Activated CD4-positive, alpha-beta T cell treated with anti-CD3 and anti-CD28 coated beads, Interleukin-2, amount 10 ng/mL, durations not matched to agents 7 days and 5 days (primary cell): ENCODE measurements at regions not wholly inside any gene's neighbourhood (a gene's known extent, or its start where the extent isn't known, plus 50 kb on each side); places are given as distances from the start of the nearest gene placed in this dataset.

Experiments used
- CTCF ChIA-PET: fragments of 350-600 bp; sonication (Branson Sonifier 250); formaldehyde crosslinking; loops from one replicate; lab custom pipeline; 2021; ENCODE audit warnings: antibody characterized with exemption; lab: Charles Lee
- POLR2A ChIA-PET: fragments of 350-600 bp; sonication (Branson Sonifier 250); formaldehyde crosslinking; loops from one replicate; lab custom pipeline; 2021; ENCODE audit warnings: antibody characterized with exemption; lab: Charles Lee
- DNase-seq: peaks from one replicate; pipeline ENCODE4 v3.0.0-alpha.2; 2020
- H3K27ac Mint-ChIP-seq: one replicate; pipeline ENCODE4 v1.8.0; 2021; ENCODE audit warnings: mild to moderate bottlenecking, moderate library complexity, mixed read lengths
- H3K27me3 Mint-ChIP-seq: one replicate; pipeline ENCODE4 v1.8.0; 2021; ENCODE audit warnings: mixed read lengths
- H3K36me3 Mint-ChIP-seq: one replicate; pipeline ENCODE4 v1.8.0; 2021; ENCODE audit warnings: low read depth, mixed read lengths
- H3K4me1 Mint-ChIP-seq: one replicate; pipeline ENCODE4 v1.8.0; 2021; ENCODE audit warnings: mixed read lengths
- H3K4me3 Mint-ChIP-seq: one replicate; pipeline ENCODE4 v1.8.0; 2021; ENCODE audit warnings: mild to moderate bottlenecking, moderate library complexity, mixed read lengths
- H3K9me3 Mint-ChIP-seq: one replicate; pipeline ENCODE4 v1.8.0; 2021; ENCODE audit warnings: mixed read lengths

DNA sequence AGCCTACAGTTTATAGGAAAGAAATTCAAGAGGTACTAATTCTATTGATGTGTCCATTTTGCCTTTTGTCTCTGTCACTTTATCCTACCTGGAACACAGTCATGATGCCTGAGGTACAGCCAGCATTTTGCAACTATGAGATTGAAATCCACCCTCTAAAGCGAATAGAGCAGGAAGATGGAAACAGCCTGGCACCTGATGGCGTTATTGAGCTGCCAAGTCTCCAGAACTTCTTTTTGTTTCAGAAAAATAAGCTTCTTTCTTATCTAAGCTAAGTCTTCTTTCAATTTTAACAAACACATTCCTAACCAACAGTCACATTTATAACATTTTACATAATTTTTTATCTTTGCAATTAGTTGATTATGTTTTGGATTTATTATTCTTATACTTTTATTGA, 182.1 kb downstream of the PAWR start:
- H3K36me3 Mint-ChIP-seq: no peaks in the 10 kb centered on the region
- CTCF ChIA-PET: no interaction called here

More for the DNA sequence above, 182.1 kb downstream of the PAWR start:
- POLR2A ChIA-PET: no interaction called here
- DNase-seq: no peak
- Mint-ChIP-seq H3K27ac (no peak overlapping the region), H3K4me1 (no peaks in the 10 kb centered on the region), H3K4me3 (no peak overlapping the region), H3K9me3 (no peaks in the 10 kb centered on the region), H3K27me3 (no peaks in the 10 kb centered on the region)
